Skeletal muscle tissue (tissue), 3 donors: ENCODE measurements at regions not wholly inside any gene's neighbourhood (a gene's known extent, or its start where the extent isn't known, plus 50 kb on each side); places are given as distances from the start of the nearest gene placed in this dataset.

Experiments used
- H3K27ac ChIP-seq: one replicate; pipeline ENCODE4 v1.7.0; 2013; ENCODE audit warnings: mild to moderate bottlenecking, low read depth, low read length, inconsistent platforms
- H3K27me3 ChIP-seq, 3 donors: one replicate each; pipeline ENCODE4 v1.7.0; 2013; ENCODE audit warnings: low read length in 3 of 3; ENCODE audit not compliant: control insufficient read depth in 3 of 3, insufficient read depth in 3 of 3
- H3K36me3 ChIP-seq, 3 donors: one replicate each; pipeline ENCODE4 v1.7.0; 2013; ENCODE audit warnings: low read length in 3 of 3; ENCODE audit not compliant: control insufficient read depth in 3 of 3, insufficient read depth in 3 of 3
- H3K4me1 ChIP-seq, 3 donors: one replicate each; pipeline ENCODE4 v1.7.0; 2013; ENCODE audit warnings: low read length in 3 of 3, mild to moderate bottlenecking in 3 of 3; ENCODE audit not compliant: control insufficient read depth in 3 of 3, insufficient read depth in 3 of 3
- H3K4me3 ChIP-seq, 3 donors: one replicate each; pipeline ENCODE4 v1.7.0; 2013; ENCODE audit warnings: low read length in 3 of 3
- H3K9ac ChIP-seq, 3 donors: one replicate each; pipeline ENCODE4 v1.7.0; 2013; ENCODE audit warnings: low read length in 3 of 3, mild to moderate bottlenecking in 3 of 3, moderate library complexity in 2 of 3, low read depth in 1 of 3
- H3K9me3 ChIP-seq, 3 donors: one replicate each; pipeline ENCODE4 v1.7.0; 2013; ENCODE audit warnings: low read length in 3 of 3; ENCODE audit not compliant: control insufficient read depth in 3 of 3
- donor health status: Osteomylitis.

GRCh38 chr2:150042500-150043171 lies 444.8 kb downstream of the RND3 start:
- Histone ChIP-seq H3K36me3 (no peaks in the 10 kb centered on the region), H3K9me3 (no peaks in the 10 kb centered on the region), H3K4me3 (no peak overlapping the region), H3K27ac (no peak overlapping the region), H3K27me3 (peaks cover 0 to 3% (median 0%) of the 10 kb centered on the region in 3 donors), H3K4me1 (no peaks in the 10 kb centered on the region), H3K9ac (no peak overlapping the region)

- no peak overlapping the region for H3K9ac ChIP-seq
- H3K4me1 ChIP-seq: no peaks in the 10 kb centered on the region
- no peak overlapping the region for H3K4me3 ChIP-seq
- H3K9me3 ChIP-seq: no peaks in the 10 kb centered on the region
- H3K27ac ChIP-seq: no peak overlapping the region
- no peaks in the 10 kb centered on the region for H3K36me3 ChIP-seq
- H3K27me3 ChIP-seq: peaks cover 0 to 3% (median 0%) of the 10 kb centered on the region in 3 donors
Observed at GRCh38 chr2:150041722-150042425, 445.6 kb downstream of the RND3 start.

GRCh38 chr2:150036622-150037021 lies 449.0 kb upstream of the MMADHC start:
- no peaks in the 10 kb centered on the region for H3K27me3 ChIP-seq
- no peaks in the 10 kb centered on the region for H3K36me3 ChIP-seq
- no peak overlapping the region for H3K27ac ChIP-seq
- no peak overlapping the region for H3K4me3 ChIP-seq
- H3K9me3 ChIP-seq: no peaks in the 10 kb centered on the region
- H3K9ac ChIP-seq: no peak overlapping the region
- no peaks in the 10 kb centered on the region for H3K4me1 ChIP-seq

GRCh38 chr2:150034665-150035064 lies 447.1 kb upstream of the MMADHC start:
- Histone ChIP-seq H3K9ac (no peak overlapping the region), H3K36me3 (no peaks in the 10 kb centered on the region), H3K4me3 (no peak overlapping the region), H3K27ac (no peak overlapping the region), H3K9me3 (no peaks in the 10 kb centered on the region), H3K4me1 (no peaks in the 10 kb centered on the region), H3K27me3 (no peaks in the 10 kb centered on the region)

GRCh38 chr2:150030436-150031190 lies 443.0 kb upstream of the MMADHC start:
- no peaks in the 10 kb centered on the region for H3K4me1 ChIP-seq
- no peak overlapping the region for H3K27ac ChIP-seq
- H3K9ac ChIP-seq: no peak overlapping the region
- no peaks in the 10 kb centered on the region for H3K9me3 ChIP-seq
- H3K4me3 ChIP-seq: no peak overlapping the region
- H3K27me3 ChIP-seq: no peaks in the 10 kb centered on the region
- no peaks in the 10 kb centered on the region for H3K36me3 ChIP-seq

GRCh38 chr2:150028322-150028721 lies 440.7 kb upstream of the MMADHC start:
- Histone ChIP-seq H3K4me3 (no peak overlapping the region), H3K9me3 (no peaks in the 10 kb centered on the region), H3K27ac (no peak overlapping the region), H3K36me3 (no peaks in the 10 kb centered on the region), H3K27me3 (no peaks in the 10 kb centered on the region), H3K9ac (no peak overlapping the region), H3K4me1 (no peaks in the 10 kb centered on the region)

- Histone ChIP-seq H3K4me1 (no peaks in the 10 kb centered on the region), H3K27ac (no peak overlapping the region), H3K36me3 (no peaks in the 10 kb centered on the region), H3K27me3 (no peaks in the 10 kb centered on the region), H3K9me3 (no peaks in the 10 kb centered on the region), H3K9ac (no peak overlapping the region), H3K4me3 (no peak overlapping the region)
Observed at GRCh38 chr2:150027164-150027563, 439.6 kb upstream of the MMADHC start.

GRCh38 chr2:150023663-150024062 lies 436.1 kb upstream of the MMADHC start:
- H3K36me3 ChIP-seq: no peaks in the 10 kb centered on the region
- no peak overlapping the region for H3K4me3 ChIP-seq
- H3K4me1 ChIP-seq: no peaks in the 10 kb centered on the region
- H3K9ac ChIP-seq: no peak overlapping the region
- no peaks in the 10 kb centered on the region for H3K9me3 ChIP-seq
- no peaks in the 10 kb centered on the region for H3K27me3 ChIP-seq
- H3K27ac ChIP-seq: no peak overlapping the region

GRCh38 chr2:150023044-150023443 lies 435.5 kb upstream of the MMADHC start:
- Histone ChIP-seq H3K27ac (no peak overlapping the region), H3K4me3 (no peak overlapping the region), H3K36me3 (no peaks in the 10 kb centered on the region), H3K4me1 (no peaks in the 10 kb centered on the region), H3K27me3 (no peaks in the 10 kb centered on the region), H3K9me3 (no peaks in the 10 kb centered on the region), H3K9ac (no peak overlapping the region)
